ENCODE measurements at regions not wholly inside any gene's neighbourhood (a gene's known extent, or its start where the extent isn't known, plus 50 kb on each side); places are given as distances from the start of the nearest gene placed in this dataset.

GRCh38 chr14:100658181-100658886 lies 68.4 kb upstream of the DLK1 start:
- no peak for DNase-seq (ENCODE audit: low read depth in 2 of 2)

DNA sequence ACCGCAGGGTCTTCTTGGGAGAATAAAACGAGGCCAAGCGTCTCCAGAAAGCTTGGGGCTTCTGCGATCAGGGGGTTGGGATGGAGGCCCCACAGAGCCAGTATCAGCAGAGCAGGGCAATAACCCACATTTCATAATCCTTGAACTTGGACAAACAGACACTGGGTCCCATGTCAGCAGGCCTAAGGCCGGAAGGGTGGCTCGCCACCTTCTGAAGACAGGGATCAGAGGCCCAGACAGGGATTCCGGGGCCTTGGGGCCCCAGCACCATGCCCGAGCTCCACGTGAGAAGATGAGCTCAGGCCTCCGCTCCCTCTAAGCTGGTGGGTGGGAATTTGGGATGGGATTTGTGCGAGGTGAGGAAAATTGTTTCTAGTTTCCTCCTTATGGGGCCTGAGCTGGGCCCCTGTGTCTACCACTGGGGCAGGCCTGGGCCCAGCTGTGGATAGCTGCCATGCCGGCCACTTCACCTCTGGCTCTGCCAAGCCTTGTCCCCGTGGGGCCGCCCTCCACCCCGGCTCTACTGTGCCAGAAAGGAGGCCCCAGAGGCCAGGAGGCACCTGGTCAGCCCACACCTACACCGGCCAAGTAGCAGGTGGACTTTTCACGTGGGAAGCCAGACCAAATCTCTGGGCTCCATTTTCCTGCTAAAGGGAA lies 67.2 kb upstream of the DLK1 start:
- no peak for DNase-seq (ENCODE audit: low read depth in 2 of 2)

DNA sequence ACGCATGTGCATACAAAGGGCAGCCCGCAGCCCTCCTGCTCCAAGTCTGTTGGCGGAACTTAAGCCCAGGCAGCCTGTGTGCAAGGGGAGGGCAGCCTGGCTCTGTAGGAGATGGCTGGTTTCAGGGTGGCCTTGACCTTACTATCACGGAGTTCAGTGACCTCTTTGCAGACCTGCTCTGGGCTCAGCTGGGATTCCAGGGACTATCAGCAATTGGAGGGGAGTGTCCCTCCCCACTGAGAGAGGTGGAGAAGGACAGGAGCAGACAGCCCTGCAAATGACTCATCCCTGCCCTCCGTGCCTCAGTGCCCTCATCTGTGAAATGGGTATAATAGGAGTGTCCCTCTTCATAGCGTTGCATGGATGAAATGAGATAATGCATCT lies 66.2 kb upstream of the DLK1 start:
- no peak for DNase-seq (ENCODE audit: low read depth in 2 of 2)

GRCh38 chr14:100660882-100661635 lies 65.6 kb upstream of the DLK1 start:
- DNase-seq (ENCODE audit: low read depth in 2 of 2): no peak

DNA sequence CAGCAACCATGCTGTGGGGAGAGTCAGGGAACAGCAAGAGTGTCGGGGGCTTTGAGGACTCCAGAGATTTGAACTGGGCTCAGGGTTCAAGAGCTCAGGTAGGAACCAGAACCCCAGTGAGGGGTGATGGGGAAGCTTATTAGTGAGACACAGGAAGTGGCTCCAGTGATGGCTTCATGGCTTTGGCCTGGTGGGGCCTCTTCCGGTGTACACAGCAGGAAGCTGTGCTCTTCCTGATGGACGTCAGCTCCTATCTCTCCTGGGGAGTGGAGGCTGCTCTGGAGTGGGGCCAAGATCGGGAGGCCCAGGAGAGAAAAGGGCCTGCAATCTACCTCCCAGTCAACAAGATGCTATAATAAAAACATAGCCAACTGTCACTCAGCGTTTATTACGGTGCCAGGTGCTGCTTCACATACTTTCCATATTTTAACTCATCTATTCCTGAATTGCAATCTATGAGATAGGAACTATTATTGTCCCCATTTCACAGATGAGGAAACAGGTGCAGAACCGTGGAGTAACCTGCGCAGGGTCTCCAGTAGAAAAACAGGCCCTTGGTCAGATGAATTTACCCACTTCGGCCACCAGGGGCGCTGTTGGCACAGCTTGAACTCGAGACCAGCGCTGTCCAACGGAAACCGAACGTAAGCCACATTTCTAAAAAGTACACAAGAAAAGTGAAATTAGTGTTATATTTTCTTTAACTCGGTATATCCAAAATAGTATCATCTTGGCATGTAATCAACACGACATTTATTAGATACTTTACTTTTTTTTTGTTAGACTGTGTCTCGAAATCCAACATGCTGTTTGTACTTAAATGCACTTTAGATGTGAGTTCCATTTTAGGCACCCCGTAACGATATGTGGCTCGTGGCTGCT lies 63.6 kb upstream of the DLK1 start:
- DNase-seq (ENCODE audit: low read depth in 2 of 2): peak; percentile 37 to 55

DNA sequence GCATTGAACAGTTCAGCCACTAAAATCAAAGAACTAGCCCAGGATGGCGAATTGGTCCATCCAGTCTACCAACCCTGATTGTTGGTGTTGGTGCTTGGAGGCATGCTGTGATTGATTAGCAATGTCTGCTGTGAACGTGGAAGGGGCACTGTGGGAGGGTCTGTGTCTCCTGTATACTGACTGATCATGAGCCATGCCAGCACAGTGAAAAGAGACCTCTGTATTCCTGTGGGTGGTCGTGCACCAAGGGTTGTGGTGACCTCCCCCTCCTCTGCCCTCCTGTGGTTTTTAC lies 63.0 kb upstream of the DLK1 start:
- DNase-seq (ENCODE audit: low read depth in 2 of 2): no peak

GRCh38 chr14:100664231-100664630 lies 62.5 kb upstream of the DLK1 start:
- DNase-seq (ENCODE audit: low read depth in 2 of 2): no peak

DNA sequence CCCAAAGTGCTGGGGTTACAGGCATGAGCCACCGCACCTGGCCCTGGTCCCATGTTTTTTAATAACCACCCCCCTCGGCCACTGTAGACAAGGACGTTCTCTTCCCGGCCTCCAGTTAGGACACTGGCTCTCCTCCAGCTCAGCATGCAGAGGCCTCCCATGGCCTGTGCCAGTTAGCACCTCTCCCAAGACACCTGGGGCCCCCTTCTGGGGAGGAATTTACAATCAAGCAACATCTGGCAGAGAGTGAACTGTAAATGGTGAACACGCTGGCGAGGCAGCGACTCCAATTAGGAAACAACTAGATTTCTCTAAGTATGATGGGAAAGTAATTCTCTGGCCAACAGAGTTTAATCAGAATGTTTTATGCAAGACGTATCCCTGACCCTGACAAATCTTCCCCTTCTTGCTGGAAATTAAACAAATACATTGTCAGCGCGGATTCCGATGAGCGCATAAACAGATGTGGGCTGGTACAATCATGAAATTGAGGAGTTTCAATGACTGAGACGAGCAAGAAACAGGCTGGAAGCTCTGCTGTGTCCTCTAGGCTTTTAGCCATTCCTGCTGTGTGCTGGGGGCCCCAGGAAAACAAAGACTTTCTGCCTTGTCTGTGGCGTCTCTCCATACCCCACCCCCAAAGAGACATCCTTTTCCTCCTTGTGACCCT lies 61.7 kb upstream of the DLK1 start:
- no peak for DNase-seq (ENCODE audit: low read depth in 2 of 2)

DNA sequence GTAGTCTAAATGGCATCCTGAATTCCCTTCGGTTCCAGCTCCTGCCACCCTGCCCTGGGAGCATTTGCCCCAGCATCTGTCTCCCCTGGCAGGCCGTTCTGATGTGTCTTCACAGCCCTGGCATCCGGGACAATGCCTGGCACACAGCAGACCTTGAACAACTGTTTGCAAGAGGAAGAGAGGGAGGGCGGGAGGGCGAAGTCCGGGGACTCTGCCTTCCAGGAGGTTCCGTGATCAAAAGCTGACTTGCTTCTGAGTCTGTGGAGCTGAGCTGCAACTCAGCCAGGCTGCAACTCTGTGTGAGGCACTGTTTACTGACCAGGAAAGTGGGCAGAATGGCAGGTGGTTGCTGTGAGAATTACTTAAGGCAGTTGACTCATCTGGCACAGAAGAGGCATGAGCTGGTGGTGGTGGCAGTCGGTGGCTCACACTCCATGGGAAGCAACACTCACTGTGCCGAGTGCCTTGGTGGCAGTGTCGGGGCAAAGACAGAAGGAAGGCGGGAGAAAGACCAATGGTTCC lies 61.1 kb upstream of the DLK1 start:
- no peak for DNase-seq (ENCODE audit: low read depth in 2 of 2)

- no peak for DNase-seq (ENCODE audit: low read depth in 2 of 2)
Observed at GRCh38 chr14:100666403-100666802, 60.3 kb upstream of the DLK1 start.

DNA sequence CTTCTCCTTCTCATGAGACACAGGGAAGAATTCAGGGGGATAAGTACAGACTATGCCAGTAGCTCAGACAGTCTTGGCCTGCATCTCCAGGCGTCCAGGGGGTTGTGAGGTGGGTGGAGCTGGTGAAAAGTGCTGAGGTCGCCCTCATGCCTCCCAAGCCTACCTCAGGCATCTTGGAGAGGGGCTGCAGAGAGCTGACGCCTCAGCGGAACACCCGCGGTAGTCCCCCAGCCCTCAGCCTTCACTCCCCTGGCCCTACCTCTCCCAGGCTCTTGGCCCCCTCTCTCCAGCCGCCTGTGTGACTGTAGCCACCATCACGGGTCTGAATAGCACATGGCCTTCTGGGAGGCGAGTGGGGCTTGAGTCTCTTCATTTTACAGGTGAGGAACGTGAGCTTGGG lies 59.8 kb upstream of the DLK1 start:
- DNase-seq (ENCODE audit: low read depth in 2 of 2): no peak

DNA sequence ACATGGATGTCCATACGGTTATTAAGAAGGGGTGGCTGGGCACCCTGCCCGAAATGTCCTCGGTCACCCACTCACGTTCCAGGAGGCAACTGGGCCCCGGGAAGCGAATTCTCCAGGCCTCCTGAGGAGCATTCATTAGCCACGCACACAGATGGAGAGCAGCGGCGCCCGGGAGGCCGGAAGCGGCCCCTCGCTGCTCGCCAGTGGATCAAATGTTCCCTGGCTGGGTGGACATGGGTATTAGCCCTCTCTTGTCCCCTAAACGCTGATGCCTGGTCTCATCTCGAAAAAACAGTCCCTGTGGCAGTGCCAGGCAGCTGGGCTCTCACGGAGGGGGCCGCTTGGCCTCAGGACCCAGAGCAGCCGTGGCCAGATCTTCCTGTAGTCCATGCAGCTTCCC lies 59.0 kb upstream of the DLK1 start:
- no peak for DNase-seq (ENCODE audit: low read depth in 2 of 2)

GRCh38 chr14:100668352-100668751 lies 58.3 kb upstream of the DLK1 start:
- no peak for DNase-seq (ENCODE audit: low read depth in 2 of 2)

DNA sequence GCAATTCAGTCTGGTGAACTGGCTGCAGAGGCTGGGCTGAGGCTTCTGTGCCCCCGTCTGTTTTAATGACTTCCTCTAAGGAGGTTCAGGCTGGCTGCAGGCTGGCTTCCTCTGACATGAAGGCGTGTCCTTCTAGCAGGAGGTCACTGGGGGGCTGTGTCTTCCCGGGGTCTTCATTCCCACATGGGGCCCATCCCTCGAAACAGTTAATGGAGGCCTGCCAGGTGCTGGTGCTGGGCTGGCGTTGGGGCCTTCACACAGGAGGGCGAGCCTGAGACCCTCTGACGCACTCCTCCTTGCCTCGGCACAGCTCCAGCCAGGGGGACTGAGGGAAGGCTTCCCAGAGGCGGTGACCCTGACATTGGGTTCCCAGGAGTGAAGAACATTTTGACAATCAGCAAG lies 57.7 kb upstream of the DLK1 start:
- DNase-seq (ENCODE audit: low read depth in 2 of 2): no peak

- no peak for DNase-seq (ENCODE audit: low read depth in 2 of 2)
Observed at GRCh38 chr14:100669468-100669867, 57.2 kb upstream of the DLK1 start.

- DNase-seq (ENCODE audit: low read depth in 2 of 2): no peak
Observed at GRCh38 chr14:100670017-100670752, 56.5 kb upstream of the DLK1 start.

DNA sequence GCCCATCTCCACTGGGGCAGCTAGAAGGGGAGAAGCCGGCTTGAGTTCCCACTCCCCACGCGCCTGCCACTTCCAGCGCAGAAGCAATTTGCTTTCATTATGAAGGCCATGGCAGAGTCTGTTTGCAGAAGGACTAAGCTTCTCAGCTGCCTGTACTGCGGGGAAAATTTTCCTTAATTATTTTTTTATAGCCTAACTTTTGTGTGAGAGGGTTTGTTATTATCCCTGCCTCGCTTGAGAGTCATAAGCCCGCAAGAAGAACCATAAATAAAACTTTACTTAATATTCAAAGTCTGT lies 56.0 kb upstream of the DLK1 start:
- no peak for DNase-seq (ENCODE audit: low read depth in 2 of 2)

DNA sequence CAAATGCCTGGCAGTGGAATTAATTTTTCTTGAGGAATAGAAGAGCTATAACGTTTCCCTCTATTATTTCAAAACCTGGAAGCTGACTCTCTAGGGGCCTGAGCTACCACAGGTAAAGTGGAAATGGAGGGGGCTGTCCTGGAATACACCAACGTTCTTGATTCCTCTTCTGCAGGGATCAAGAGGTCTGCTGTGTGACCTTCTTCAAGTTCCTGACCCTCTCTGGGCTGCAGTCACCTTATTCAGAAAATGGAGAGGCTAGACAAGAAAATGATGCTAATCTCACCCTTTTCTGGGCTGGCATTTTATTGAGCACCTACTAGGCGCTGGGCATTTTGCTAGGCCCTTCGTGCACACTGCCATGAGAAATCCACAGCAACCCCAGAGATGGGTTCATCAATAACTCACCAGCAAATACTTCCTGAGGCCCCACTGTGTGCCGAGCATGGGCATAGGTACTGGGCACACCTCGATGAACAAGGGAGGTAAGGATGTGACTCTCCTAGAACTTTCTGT lies 55.2 kb upstream of the DLK1 start:
- no peak for DNase-seq (ENCODE audit: low read depth in 2 of 2)

GRCh38 chr14:100671906-100672305 lies 54.8 kb upstream of the DLK1 start:
- no peak for DNase-seq (ENCODE audit: low read depth in 2 of 2)

DNA sequence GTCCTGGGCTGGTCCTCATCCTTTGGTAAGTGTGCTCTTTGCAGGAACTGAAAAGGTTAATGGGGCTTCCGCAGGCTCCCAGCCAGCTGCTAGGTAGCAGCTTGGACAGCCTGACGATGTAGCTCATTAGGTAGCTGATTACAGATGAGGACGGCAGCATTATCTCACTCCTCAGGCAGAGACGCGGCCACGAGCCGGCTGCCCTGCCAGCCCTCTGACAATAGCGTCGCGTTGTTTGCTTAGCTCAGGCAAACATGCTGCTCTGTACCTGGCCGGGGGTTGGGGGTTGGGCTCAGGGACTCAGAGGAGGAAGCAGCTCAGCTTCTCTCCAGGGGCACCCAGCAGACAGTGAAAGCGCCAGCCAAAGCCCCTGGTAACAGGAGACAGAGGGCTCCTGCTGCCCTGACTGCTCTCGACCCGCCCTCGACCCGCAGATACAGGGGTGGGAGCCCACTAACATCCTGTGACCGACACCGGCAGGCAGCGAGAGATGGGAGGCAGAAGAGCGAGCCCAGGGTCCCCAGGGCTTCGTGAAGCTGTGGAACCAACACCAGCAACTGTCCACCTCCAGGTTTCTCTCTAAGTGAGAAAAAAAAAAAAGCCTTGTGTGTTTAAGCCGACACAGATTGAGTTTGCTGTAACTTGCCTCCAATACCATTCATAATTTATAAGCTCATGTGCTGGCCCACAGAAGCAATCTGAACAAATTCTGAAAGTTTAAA lies 53.4 kb upstream of the DLK1 start:
- no peak for DNase-seq (ENCODE audit: low read depth in 2 of 2)
